Lower lobe of right lung (tissue), 2 donors: ENCODE measurements at regions not wholly inside any gene's neighbourhood (a gene's known extent, or its start where the extent isn't known, plus 50 kb on each side); places are given as distances from the start of the nearest gene placed in this dataset.

ENCODE experiments used
- ATAC-seq, 2 donors: fragments of 200-7000 bp; cut with Tn5 transposase; one replicate each; pipeline ENCODE4 v1.9.1; 2020 to 2022; ENCODE audit warnings: mild to moderate bottlenecking in 2 of 2, moderate library complexity in 2 of 2
- DNase-seq: peaks from one replicate; pipeline ENCODE4 v3.0.0-alpha.2; 2020
- H3K27ac ChIP-seq: fragments of 200-600 bp; one replicate; pipeline ENCODE4 v1.8.0; 2022
- H3K27me3 ChIP-seq: fragments of 200-600 bp; one replicate; pipeline ENCODE4 v1.8.0; 2022; ENCODE audit warnings: low read depth
- H3K36me3 ChIP-seq: fragments of 200-600 bp; one replicate; pipeline ENCODE4 v1.8.0; 2022; ENCODE audit warnings: mild to moderate bottlenecking
- H3K4me1 ChIP-seq: fragments of 200-600 bp; one replicate; pipeline ENCODE4 v1.8.0; 2022
- H3K4me3 ChIP-seq: fragments of 200-600 bp; one replicate; pipeline ENCODE4 v1.8.0; 2022; ENCODE audit warnings: mild to moderate bottlenecking
- H3K9me3 ChIP-seq: fragments of 200-600 bp; one replicate; pipeline ENCODE4 v1.8.0; 2022
- intact Hi-C: fragments of 100-400 bp; cut with DNase I; formaldehyde crosslinking; loops from one replicate; pipeline ENCODE4 v1.11.0; 2022
- TF ChIP-seq, protein P1 (sequence below): fragments of 200-600 bp; IDR thresholded peaks from one replicate; pipeline ENCODE4 v1.8.0; 2022; ENCODE audit warnings: antibody characterized with exemption, mild to moderate bottlenecking
- donor health status: DM: no; HTN: yes; CAD: no; lungs with severe emphysema.

DNA sequence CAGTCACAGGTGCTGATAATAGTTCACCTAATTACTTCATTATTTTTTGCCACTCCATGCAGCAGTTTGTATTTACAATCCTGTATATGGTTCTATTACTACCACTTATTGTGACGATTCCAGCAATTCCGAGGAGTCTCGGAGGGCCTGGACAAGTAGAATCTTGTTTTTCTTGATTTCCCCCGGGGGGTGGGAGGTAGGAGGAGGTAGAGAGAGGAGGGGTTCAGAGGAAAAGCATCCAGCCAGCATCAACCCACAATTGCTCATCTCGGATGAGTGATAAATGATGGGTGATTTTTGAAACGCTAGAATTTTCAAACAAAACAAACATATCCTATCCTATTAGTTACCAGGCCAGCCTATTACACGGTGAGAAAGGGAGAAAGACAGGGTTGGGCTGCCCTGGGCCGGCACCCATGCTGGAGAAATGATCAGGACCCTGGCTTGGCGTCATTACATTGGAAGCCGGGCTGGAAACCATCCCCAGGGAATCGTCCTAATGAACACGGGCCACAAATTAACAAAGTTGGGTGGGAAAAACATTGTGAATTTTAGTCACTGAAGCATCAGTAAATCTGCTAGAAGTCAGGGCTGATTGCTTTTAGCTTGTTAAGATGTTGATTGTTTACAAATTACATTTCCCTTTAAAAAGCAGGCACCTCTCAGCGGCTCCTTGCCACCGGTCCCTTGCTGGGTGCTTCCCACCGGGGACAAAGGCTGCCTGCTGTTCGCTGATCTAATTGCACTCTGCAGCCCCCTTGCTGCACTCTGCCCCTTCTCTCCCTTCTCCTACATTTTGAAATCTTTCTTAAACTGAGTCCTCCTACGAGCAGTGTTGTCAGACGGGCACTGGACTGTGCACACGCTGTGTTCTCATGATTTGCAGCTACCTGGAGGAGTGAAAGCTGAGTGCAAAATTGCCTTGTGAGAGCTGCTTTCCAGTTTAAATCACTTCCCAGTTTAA, 95.5 kb downstream of the FAM204A start:
- H3K27ac ChIP-seq: no peak overlapping the region
- TF ChIP-seq, protein P1, sequence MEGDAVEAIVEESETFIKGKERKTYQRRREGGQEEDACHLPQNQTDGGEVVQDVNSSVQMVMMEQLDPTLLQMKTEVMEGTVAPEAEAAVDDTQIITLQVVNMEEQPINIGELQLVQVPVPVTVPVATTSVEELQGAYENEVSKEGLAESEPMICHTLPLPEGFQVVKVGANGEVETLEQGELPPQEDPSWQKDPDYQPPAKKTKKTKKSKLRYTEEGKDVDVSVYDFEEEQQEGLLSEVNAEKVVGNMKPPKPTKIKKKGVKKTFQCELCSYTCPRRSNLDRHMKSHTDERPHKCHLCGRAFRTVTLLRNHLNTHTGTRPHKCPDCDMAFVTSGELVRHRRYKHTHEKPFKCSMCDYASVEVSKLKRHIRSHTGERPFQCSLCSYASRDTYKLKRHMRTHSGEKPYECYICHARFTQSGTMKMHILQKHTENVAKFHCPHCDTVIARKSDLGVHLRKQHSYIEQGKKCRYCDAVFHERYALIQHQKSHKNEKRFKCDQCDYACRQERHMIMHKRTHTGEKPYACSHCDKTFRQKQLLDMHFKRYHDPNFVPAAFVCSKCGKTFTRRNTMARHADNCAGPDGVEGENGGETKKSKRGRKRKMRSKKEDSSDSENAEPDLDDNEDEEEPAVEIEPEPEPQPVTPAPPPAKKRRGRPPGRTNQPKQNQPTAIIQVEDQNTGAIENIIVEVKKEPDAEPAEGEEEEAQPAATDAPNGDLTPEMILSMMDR: no peak
- H3K4me1 ChIP-seq: no peaks in the 10 kb centered on the region
- no peaks in the 10 kb centered on the region for H3K36me3 ChIP-seq
- H3K4me3 ChIP-seq: no peak overlapping the region
- intact Hi-C loops: no loop called here
- DNase-seq: no peak
- no peak for ATAC-seq
- H3K9me3 ChIP-seq: no peaks in the 10 kb centered on the region
- H3K27me3 ChIP-seq: peaks cover 66% of the 10 kb centered on the region

DNA sequence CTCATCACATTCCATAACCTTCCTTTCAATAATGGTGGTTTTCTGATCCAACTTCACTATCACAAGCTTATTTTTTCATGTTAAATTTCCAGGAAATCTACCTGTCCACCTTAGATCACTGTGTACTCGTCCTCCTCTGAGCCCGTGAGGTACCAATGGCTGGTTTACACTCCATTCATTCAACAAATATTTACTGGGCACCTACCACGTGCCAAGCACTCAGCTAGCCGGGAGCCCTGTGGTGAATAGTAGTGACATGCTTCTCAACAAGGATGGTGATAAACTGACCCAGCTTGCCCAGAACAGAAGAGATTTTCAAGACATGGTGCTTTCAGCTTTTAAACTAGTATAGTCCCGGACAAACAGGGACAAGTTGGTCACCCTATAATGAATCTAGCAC, 98.2 kb downstream of the FAM204A start:
- Histone ChIP-seq H3K36me3 (no peaks in the 10 kb centered on the region), H3K27ac (no peak overlapping the region), H3K4me1 (no peaks in the 10 kb centered on the region), H3K4me3 (no peak overlapping the region), H3K27me3 (peaks cover 75% of the 10 kb centered on the region), H3K9me3 (no peaks in the 10 kb centered on the region)
- intact Hi-C loops: no loop called here
- TF ChIP-seq, protein P1: no peak
- ATAC-seq (no peak), DNase-seq (no peak)

DNA sequence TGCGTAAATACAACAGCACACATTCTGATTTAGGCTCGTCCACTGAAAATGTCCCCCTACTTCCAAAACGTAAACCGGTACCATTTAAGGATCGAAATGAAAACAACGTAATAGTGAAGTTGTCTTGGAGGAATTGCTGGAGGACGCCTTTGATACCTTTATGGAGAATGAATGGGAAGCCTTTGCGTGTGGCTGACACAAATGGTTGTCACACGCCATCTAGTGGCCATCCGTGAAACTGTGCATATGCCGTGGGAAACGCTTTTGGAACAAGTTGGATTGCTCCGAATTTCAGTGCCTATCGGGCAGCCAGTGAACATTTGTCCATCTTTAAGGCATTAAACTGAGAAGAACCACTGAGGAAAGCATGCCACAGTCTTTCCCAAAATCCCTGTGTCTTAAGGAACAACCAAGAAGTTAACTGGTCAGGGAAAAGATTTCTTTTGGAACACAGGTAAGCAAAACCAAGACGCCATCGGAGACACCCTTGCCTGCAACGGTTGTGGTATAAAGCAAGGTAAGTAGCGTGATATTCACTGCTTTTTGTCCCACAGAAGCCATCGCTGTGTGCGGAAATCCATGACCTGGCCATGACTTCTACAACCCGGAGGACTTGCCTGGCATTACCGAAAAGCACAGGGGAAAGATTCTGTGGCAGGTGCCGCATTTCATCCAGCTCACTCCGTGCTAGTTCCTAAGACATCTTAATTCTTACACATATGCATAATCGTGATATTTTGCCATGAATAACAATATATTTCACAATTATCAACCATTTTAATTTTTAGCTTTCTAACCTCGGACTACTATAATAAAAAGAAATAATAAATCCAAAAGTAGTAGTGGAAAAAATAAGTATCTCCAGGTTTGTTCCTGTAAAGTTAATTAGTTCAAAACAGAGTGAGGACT, 100.6 kb downstream of the FAM204A start:
- Histone ChIP-seq H3K36me3 (no peaks in the 10 kb centered on the region), H3K27me3 (peaks cover 56% of the 10 kb centered on the region), H3K9me3 (no peaks in the 10 kb centered on the region), H3K27ac (no peak overlapping the region), H3K4me1 (no peaks in the 10 kb centered on the region), H3K4me3 (no peak overlapping the region)
- intact Hi-C loops: no loop called here
- ATAC-seq (peak; percentile 63 to 74), DNase-seq (peak; percentile 69)
- TF ChIP-seq, protein P1: peak; percentile 90

DNA sequence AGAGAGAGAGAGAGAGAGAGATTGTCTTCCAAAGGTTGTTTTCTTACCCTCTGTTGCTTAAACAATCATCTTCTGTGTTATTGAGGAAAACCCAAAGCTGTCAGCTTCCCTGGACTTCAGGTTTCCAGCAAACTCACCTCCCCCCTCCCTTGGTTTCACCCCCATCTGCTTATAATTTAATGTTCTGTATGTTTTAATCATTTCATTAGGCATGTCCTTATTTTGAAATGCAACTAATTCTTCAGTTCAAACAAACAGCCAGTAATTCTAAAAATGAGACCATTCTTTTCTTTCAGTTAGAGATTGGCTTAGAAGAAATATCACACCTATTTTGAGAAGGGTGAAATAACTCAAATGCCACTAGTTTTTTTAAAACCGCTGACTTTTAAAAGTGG, 102.9 kb downstream of the FAM204A start:
- Histone ChIP-seq H3K4me3 (no peak overlapping the region), H3K9me3 (no peaks in the 10 kb centered on the region), H3K4me1 (no peaks in the 10 kb centered on the region), H3K36me3 (no peaks in the 10 kb centered on the region), H3K27me3 (peaks cover 40% of the 10 kb centered on the region), H3K27ac (no peak overlapping the region)
- TF ChIP-seq, protein P1: no peak
- intact Hi-C loops: no loop called here
- ATAC-seq: no peak
- DNase-seq: no peak

DNA sequence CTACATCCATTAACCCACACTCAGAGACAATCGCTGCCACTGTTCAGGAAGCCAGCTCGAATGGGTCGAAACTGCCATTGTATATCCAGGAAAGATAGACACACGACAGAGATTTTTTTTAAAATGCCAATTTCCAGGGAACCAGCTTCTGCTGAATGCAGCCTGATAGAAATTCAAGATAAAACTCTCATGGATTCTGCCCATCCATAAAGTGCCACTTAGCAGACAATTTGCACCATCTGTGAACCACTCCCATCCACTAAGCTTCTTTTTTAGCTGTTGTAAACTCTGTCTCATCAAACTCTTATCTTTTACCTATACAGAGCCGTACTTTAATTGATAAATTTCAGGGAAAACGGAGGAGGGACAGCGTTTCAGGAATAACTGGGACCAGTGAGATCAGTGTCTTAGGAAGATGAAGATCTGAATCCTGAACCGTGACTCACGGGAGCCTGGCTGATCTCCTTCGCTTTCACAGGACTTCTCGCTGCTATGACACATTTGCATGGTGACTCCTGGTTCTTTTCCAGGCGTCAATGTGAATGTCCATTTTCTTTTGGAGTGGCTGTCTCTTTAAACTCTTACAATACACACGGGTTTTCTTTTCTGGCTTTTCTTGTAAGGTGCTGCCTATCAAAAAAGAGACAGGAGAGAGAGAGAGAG, 103.4 kb downstream of the FAM204A start:
- Histone ChIP-seq H3K4me1 (no peaks in the 10 kb centered on the region), H3K4me3 (no peak overlapping the region), H3K9me3 (no peaks in the 10 kb centered on the region), H3K27me3 (peaks cover 37% of the 10 kb centered on the region), H3K27ac (no peak overlapping the region), H3K36me3 (no peaks in the 10 kb centered on the region)
- DNase-seq: no peak
- intact Hi-C loops: no loop called here
- no peak for ATAC-seq
- TF ChIP-seq, protein P1: no peak
